ENCODE measurements at regions not wholly inside any gene's neighbourhood (a gene's known extent, or its start where the extent isn't known, plus 50 kb on each side); places are given as distances from the start of the nearest gene placed in this dataset.
A peak's percentile ranks its signal among the peaks of the same experiment; 100 is the strongest.

- CTCF ChIA-PET: no interaction called here
Measured at GRCh38 chr1:96533820-96534219, 187.8 kb upstream of the PTBP2 start.

GRCh38 chr1:96536581-96536980, 185.0 kb upstream of the PTBP2 start:
- Histone ChIP-seq H3K4me3 (ENCODE audit: low read depth, low read length) (no peak overlapping the region), H3K27me3 (ENCODE audit: control insufficient read depth, insufficient read depth, low read length) (no peaks in the 10 kb centered on the region), H3K36me3 (ENCODE audit: control insufficient read depth, insufficient read depth, low read length) (no peaks in the 10 kb centered on the region)
- TF ChIP-seq CTCF (IDR thresholded peaks at IDR 0.05; ENCODE audit: insufficient read depth, low read depth, low read length): no peak
- CTCF ChIA-PET: interaction anchor here (0.7 to 1.0 kb wide), 2 partner anchors 11 to 84 kb away, joined by 3 to 4 read pairs; no protein-coding TSS in a partner anchor
- no peak for DNase-seq (ENCODE audit: low read depth)
- POLR2A ChIA-PET: no interaction called here

More at GRCh38 chr1:96533820-96534219, 187.8 kb upstream of the PTBP2 start:
- POLR2A ChIA-PET: no interaction called here
- H3K4me3 ChIP-seq (ENCODE audit: low read depth, low read length): no peak overlapping the region
- no peak for TF ChIP-seq CTCF (IDR thresholded peaks at IDR 0.05; ENCODE audit: insufficient read depth, low read depth, low read length)
- no peaks in the 10 kb centered on the region for H3K36me3 ChIP-seq (ENCODE audit: control insufficient read depth, insufficient read depth, low read length)
- H3K27me3 ChIP-seq (ENCODE audit: control insufficient read depth, insufficient read depth, low read length): no peaks in the 10 kb centered on the region
- no peak for DNase-seq (ENCODE audit: low read depth)

- ChIA-PET POLR2A (interaction anchor here (0.6 to 0.7 kb wide), 3 partner anchors 14 to 193 kb away, joined by 3 read pairs; no protein-coding TSS in a partner anchor), CTCF (interaction anchor here (0.6 to 1.6 kb wide), 7 partner anchors 11 to 1224 kb away, joined by 3 to 4 read pairs (median 4); no protein-coding TSS in a partner anchor)
- DNase-seq (ENCODE audit: low read depth): no peak
Measured at GRCh38 chr1:96538111-96538641, 183.4 kb upstream of the PTBP2 start.

GRCh38 chr1:96538883-96539282, 182.7 kb upstream of the PTBP2 start:
- TF ChIP-seq CTCF (IDR thresholded peaks at IDR 0.05; ENCODE audit: insufficient read depth, low read depth, low read length): no peak
- Histone ChIP-seq H3K4me3 (ENCODE audit: low read depth, low read length) (no peak overlapping the region), H3K36me3 (ENCODE audit: control insufficient read depth, insufficient read depth, low read length) (no peaks in the 10 kb centered on the region), H3K27me3 (ENCODE audit: control insufficient read depth, insufficient read depth, low read length) (no peaks in the 10 kb centered on the region)
- DNase-seq (ENCODE audit: low read depth): peak; percentile 87
- ChIA-PET POLR2A (interaction anchor here (0.7 kb wide), 2 partner anchors 31 to 192 kb away, joined by 3 read pairs; no protein-coding TSS in a partner anchor), CTCF (interaction anchor here (0.6 to 1.6 kb wide), 7 partner anchors 13 to 1225 kb away, joined by 3 to 4 read pairs (median 4); no protein-coding TSS in a partner anchor)

More at GRCh38 chr1:96538111-96538641, 183.4 kb upstream of the PTBP2 start:
- Histone ChIP-seq H3K27me3 (ENCODE audit: control insufficient read depth, insufficient read depth, low read length) (no peaks in the 10 kb centered on the region), H3K4me3 (ENCODE audit: low read depth, low read length) (no peak overlapping the region), H3K36me3 (ENCODE audit: control insufficient read depth, insufficient read depth, low read length) (no peaks in the 10 kb centered on the region)
- TF ChIP-seq CTCF (IDR thresholded peaks at IDR 0.05; ENCODE audit: insufficient read depth, low read depth, low read length): peak; percentile 29

- H3K36me3 ChIP-seq (ENCODE audit: control insufficient read depth, insufficient read depth, low read length): no peaks in the 10 kb centered on the region
- ChIA-PET POLR2A (interaction anchor here (0.5 to 0.6 kb wide), 3 partner anchors 48 to 729 kb away, joined by 3 to 5 read pairs (median 4); no protein-coding TSS in a partner anchor), CTCF (interaction anchor here (1.4 kb wide), 1 partner anchor 16 kb away, joined by 4 read pairs; no protein-coding TSS in a partner anchor)
- H3K27me3 ChIP-seq (ENCODE audit: control insufficient read depth, insufficient read depth, low read length): no peaks in the 10 kb centered on the region
- TF ChIP-seq CTCF (IDR thresholded peaks at IDR 0.05; ENCODE audit: insufficient read depth, low read depth, low read length): no peak
- DNase-seq (ENCODE audit: low read depth): no peak
- H3K4me3 ChIP-seq (ENCODE audit: low read depth, low read length): no peak overlapping the region
Measured at GRCh38 chr1:96541491-96541890, 180.1 kb upstream of the PTBP2 start.

Data from BJ (cell line).